ENCODE measurements at regions not wholly inside any gene's neighbourhood (a gene's known extent, or its start where the extent isn't known, plus 50 kb on each side); places are given as distances from the start of the nearest gene placed in this dataset.
"Not testable (repeated sequence)": the region's sequence is repeated elsewhere in the genome, so short reads cannot be mapped to it uniquely, and the experiment has no call there.

- TF ChIP-seq, protein P1, sequence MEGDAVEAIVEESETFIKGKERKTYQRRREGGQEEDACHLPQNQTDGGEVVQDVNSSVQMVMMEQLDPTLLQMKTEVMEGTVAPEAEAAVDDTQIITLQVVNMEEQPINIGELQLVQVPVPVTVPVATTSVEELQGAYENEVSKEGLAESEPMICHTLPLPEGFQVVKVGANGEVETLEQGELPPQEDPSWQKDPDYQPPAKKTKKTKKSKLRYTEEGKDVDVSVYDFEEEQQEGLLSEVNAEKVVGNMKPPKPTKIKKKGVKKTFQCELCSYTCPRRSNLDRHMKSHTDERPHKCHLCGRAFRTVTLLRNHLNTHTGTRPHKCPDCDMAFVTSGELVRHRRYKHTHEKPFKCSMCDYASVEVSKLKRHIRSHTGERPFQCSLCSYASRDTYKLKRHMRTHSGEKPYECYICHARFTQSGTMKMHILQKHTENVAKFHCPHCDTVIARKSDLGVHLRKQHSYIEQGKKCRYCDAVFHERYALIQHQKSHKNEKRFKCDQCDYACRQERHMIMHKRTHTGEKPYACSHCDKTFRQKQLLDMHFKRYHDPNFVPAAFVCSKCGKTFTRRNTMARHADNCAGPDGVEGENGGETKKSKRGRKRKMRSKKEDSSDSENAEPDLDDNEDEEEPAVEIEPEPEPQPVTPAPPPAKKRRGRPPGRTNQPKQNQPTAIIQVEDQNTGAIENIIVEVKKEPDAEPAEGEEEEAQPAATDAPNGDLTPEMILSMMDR (conservative IDR thresholded peaks at IDR 0.05; ENCODE audit: low read length): not testable (repeated sequence)
- not testable (repeated sequence) for TF ChIP-seq EZH2phosphoT487 (IDR thresholded peaks at IDR 0.05; ENCODE audit: borderline replicate concordance)
These were observed 74.4 kb upstream of the SMIM15 start for GRCh38 chr5:61236715-61237114.
